ENCODE measurements at regions not wholly inside any gene's neighbourhood (a gene's known extent, or its start where the extent isn't known, plus 50 kb on each side); places are given as distances from the start of the nearest gene placed in this dataset.

GRCh38 chr21:28758042-28758882, 234.4 kb downstream of the LTN1 start:
- TF ChIP-seq CTCF (IDR thresholded peaks at IDR 0.05) (no peak), POLR2A (IDR thresholded peaks at IDR 0.05) (no peak), POLR2AphosphoS5 (IDR thresholded peaks at IDR 0.05; ENCODE audit: insufficient read depth in 1 of 2, low read depth in 1 of 2) (no peak)

Measured in vagina (tissue), 2 donors.